AG09309 (cell line): ENCODE measurements at regions not wholly inside any gene's neighbourhood (a gene's known extent, or its start where the extent isn't known, plus 50 kb on each side); places are given as distances from the start of the nearest gene placed in this dataset.

Source experiments
- DNase-seq: peaks from one replicate; pipeline ENCODE4 v3.0.0-alpha.2; 2010; ENCODE audit warnings: low read depth
- H3K4me3 ChIP-seq: 2 replicates; pipeline ENCODE4 v1.5.1; 2011; ENCODE audit warnings: mild to moderate bottlenecking, low read depth, low read length, moderate library complexity; ENCODE audit not compliant: control insufficient read depth
- CTCF ChIP-seq: IDR thresholded peaks from 2 replicates; pipeline ENCODE4 v1.5.1; 2011; ENCODE audit warnings: mild to moderate bottlenecking, low read depth, low read length, inconsistent platforms; ENCODE audit not compliant: insufficient read depth, control insufficient read depth; ENCODE audit errors: missing control alignments

GRCh38 chr5:167708449-167708848 is 583.0 kb upstream of the WWC1 start:
- H3K4me3 ChIP-seq = no peak overlapping the region
- no peak for DNase-seq
- no peak for TF ChIP-seq CTCF

- DNase-seq = no peak
- H3K4me3 ChIP-seq = no peak overlapping the region
- no peak for TF ChIP-seq CTCF
Observed at GRCh38 chr5:167709625-167710024, 581.8 kb upstream of the WWC1 start.

GRCh38 chr5:167710444-167711073 is 580.9 kb upstream of the WWC1 start:
- H3K4me3 ChIP-seq = no peak overlapping the region
- TF ChIP-seq CTCF = no peak
- DNase-seq = no peak

GRCh38 chr5:167712986-167713585 is 578.4 kb upstream of the WWC1 start:
- DNase-seq = no peak
- no peak overlapping the region for H3K4me3 ChIP-seq

GRCh38 chr5:167713896-167714295 is 577.5 kb upstream of the WWC1 start:
- H3K4me3 ChIP-seq = no peak overlapping the region
- TF ChIP-seq CTCF = no peak
- no peak for DNase-seq

More at GRCh38 chr5:167712986-167713585, 578.4 kb upstream of the WWC1 start:
- TF ChIP-seq CTCF = no peak

GRCh38 chr5:167716126-167716775 is 575.2 kb upstream of the WWC1 start:
- TF ChIP-seq CTCF = no peak
- DNase-seq = peak; percentile 67
- H3K4me3 ChIP-seq = no peak overlapping the region
